Right lobe of liver (tissue), 4 donors: ENCODE measurements at regions not wholly inside any gene's neighbourhood (a gene's known extent, or its start where the extent isn't known, plus 50 kb on each side); places are given as distances from the start of the nearest gene placed in this dataset.
"Not testable (repeated sequence)": the region's sequence is repeated elsewhere in the genome, so short reads cannot be mapped to it uniquely, and the experiment has no call there.

Experiments used
- CTCF ChIP-seq, 4 donors: fragments of 200-600 bp in 3 of 4; fragments of 450-650 bp in 1 of 4; IDR thresholded peaks; one replicate each; pipeline versions ENCODE4 v1.5.1 to v1.8.0; 2016 to 2022; ENCODE audit warnings: antibody characterized with exemption in 4 of 4, mild to moderate bottlenecking in 2 of 4
- POLR2A ChIP-seq: fragments of 450-650 bp; IDR thresholded peaks from one replicate; pipeline ENCODE4 v1.6.1; 2017; ENCODE audit warnings: antibody characterized with exemption, mild to moderate bottlenecking
- donor health status: DM: no; HTN: no; CAD: no.
- donor health status: DM: no; HTN: no; CAD: no.
- donor health status: DM: no; HTN: yes; CAD: no.

GRCh38 chr7:48860447-48860846 is 63.9 kb upstream of the CDC14C start:
- TF ChIP-seq CTCF (IDR thresholded peaks at IDR 0.05); POLR2A: not testable (repeated sequence)
